ENCODE measurements at regions not wholly inside any gene's neighbourhood (a gene's known extent, or its start where the extent isn't known, plus 50 kb on each side); places are given as distances from the start of the nearest gene placed in this dataset.

DNA sequence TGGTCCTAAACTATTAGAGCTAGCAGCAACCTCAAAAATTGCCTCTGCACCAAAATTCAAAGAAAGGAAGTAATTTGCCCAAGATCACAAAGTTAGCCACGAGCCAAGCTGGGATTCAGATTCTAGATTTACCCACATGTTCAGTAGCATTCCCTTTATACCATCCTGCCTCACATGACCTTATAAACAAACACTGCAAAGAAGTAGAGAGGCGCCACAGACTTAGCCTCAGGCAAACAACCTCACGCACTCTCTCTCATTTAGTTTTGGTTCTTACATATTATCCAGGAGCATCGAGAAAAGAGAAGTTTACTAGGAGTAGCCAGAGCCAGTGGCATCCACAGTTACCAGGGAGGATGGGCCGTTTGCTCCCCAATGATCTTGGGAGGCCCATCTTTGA is 226.6 kb downstream of the OSR1 start:
- TF ChIP-seq, protein P1, sequence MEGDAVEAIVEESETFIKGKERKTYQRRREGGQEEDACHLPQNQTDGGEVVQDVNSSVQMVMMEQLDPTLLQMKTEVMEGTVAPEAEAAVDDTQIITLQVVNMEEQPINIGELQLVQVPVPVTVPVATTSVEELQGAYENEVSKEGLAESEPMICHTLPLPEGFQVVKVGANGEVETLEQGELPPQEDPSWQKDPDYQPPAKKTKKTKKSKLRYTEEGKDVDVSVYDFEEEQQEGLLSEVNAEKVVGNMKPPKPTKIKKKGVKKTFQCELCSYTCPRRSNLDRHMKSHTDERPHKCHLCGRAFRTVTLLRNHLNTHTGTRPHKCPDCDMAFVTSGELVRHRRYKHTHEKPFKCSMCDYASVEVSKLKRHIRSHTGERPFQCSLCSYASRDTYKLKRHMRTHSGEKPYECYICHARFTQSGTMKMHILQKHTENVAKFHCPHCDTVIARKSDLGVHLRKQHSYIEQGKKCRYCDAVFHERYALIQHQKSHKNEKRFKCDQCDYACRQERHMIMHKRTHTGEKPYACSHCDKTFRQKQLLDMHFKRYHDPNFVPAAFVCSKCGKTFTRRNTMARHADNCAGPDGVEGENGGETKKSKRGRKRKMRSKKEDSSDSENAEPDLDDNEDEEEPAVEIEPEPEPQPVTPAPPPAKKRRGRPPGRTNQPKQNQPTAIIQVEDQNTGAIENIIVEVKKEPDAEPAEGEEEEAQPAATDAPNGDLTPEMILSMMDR (IDR thresholded peaks at IDR 0.05) = no peak
- TF ChIP-seq POLR2A (IDR thresholded peaks at IDR 0.05) (no peak), EP300 (IDR thresholded peaks at IDR 0.05) (no peak)
